AG04449 (cell line): ENCODE measurements at regions not wholly inside any gene's neighbourhood (a gene's known extent, or its start where the extent isn't known, plus 50 kb on each side); places are given as distances from the start of the nearest gene placed in this dataset.
"Not testable (repeated sequence)": the region's sequence is repeated elsewhere in the genome, so short reads cannot be mapped to it uniquely, and the experiment has no call there.

ENCODE experiments used
- CTCF ChIA-PET: fragments of 350-600 bp; formaldehyde crosslinking; extraction: SDS; loops from one replicate; lab custom pipeline; 2021; ENCODE audit warnings: antibody characterized with exemption; lab: Yijun Ruan, JAX
- POLR2A ChIA-PET: fragments of 400-600, 350-600 bp; formaldehyde crosslinking; extraction: SDS; loops from one replicate; lab custom pipeline; 2020; ENCODE audit warnings: antibody characterized with exemption, inconsistent platforms; lab: Yijun Ruan, JAX
- DNase-seq: peaks from one replicate; pipeline ENCODE4 v3.0.0-alpha.2; 2010; ENCODE audit warnings: low read depth, low spot score
- H3K4me3 ChIP-seq: 2 replicates; pipeline ENCODE4 v1.5.1; 2011; ENCODE audit warnings: low read depth, mild to moderate bottlenecking, control low read depth, low read length
- TF ChIP-seq, protein P1 (sequence below): IDR thresholded peaks from one replicate; pipeline ENCODE4 v1.5.1; 2011; ENCODE audit warnings: mild to moderate bottlenecking, moderate library complexity, low read length, control low read depth, inconsistent platforms; ENCODE audit not compliant: insufficient read depth; ENCODE audit errors: missing control alignments

DNA sequence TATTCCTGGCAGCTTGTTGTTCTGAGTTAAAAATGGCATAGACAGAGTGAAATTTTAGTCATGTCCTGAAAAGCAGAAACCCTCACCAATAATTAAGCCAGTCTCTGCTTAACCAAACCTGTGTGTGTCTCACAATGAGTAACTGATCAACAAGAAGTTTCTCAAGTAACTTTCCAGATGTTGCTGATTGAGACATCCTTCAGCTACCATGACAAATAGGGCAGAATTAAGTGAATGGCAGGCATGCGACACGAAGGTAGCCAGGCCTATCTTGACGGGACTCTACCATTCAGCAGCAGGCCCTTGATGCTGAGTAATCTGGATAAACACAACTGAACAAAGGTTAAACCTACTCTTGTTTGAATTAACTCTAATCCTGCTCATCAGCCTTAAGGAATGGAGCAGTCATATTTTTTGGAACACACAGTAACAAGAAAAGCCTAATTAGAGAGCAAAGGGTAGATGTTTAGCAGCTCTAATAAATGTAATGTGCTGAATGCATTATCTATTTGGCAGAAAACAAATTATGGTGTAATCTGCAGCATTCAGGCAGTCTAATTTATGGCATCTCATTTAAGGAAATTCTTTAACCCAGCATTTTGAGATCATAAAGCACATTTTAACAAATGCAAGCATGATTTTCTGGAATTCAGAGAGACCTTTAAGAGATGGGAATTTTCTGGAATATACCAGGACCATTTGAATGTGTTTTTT lies 159.5 kb upstream of the EPHA4 start:
- no peak for DNase-seq
- no peak overlapping the region for H3K4me3 ChIP-seq
- ChIA-PET CTCF (no interaction called here), POLR2A (no interaction called here)
- TF ChIP-seq, protein P1, sequence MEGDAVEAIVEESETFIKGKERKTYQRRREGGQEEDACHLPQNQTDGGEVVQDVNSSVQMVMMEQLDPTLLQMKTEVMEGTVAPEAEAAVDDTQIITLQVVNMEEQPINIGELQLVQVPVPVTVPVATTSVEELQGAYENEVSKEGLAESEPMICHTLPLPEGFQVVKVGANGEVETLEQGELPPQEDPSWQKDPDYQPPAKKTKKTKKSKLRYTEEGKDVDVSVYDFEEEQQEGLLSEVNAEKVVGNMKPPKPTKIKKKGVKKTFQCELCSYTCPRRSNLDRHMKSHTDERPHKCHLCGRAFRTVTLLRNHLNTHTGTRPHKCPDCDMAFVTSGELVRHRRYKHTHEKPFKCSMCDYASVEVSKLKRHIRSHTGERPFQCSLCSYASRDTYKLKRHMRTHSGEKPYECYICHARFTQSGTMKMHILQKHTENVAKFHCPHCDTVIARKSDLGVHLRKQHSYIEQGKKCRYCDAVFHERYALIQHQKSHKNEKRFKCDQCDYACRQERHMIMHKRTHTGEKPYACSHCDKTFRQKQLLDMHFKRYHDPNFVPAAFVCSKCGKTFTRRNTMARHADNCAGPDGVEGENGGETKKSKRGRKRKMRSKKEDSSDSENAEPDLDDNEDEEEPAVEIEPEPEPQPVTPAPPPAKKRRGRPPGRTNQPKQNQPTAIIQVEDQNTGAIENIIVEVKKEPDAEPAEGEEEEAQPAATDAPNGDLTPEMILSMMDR: no peak

DNA sequence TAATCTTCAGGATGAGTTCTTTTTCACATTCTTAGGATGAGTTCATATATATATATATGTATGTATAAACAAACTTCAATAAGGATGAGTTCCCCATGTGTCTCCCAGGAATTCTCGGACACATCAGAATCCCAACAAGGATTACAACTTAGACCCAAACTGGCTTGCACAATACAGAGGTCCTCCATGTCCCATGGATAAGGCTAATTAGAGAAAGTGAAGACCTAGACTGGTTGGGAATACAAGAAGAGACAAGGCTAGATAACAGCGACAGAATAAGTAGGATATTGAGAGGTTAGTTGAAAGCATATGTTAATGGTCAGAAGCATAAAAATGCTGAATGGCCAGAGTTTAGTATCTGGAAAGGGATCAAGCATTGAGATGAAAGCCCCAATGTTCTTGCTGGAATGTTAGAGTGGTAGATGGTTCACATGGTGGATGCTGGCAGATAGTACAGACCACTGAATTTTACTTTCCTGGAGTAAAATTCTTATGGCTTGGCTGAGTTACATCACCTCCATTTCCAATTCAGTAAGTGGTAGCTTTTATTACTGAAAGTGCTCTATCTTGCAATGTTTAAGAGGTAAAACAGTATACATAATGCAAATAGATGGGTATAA lies 154.9 kb upstream of the EPHA4 start:
- TF ChIP-seq, protein P1: no peak
- ChIA-PET CTCF (no interaction called here), POLR2A (no interaction called here)
- no peak for DNase-seq
- no peak overlapping the region for H3K4me3 ChIP-seq

- ChIA-PET CTCF (no interaction called here), POLR2A (no interaction called here)
- H3K4me3 ChIP-seq: no peak overlapping the region
- TF ChIP-seq, protein P1: no peak
- no peak for DNase-seq
Observed at GRCh38 chr2:221724631-221725203, 152.6 kb upstream of the EPHA4 start.

DNA sequence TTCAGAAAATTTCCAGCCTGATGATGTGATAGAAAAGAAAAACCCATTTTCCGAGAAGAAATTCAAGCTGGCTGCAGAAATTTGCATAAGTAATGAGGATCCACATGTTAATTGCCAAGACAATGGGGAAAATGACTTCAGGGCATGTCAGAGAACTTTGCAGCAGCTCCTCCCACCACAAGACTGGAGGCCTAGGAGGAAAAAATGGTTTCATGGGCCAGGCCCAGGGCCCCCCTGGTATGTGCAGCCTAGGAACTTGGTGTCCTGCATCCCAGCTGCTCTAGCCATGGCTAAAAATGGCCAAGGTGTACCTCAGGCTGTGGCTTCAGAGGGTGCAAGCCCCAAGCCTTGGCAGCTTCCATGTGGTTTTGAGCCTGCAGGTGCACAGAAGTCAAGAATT lies 152.0 kb upstream of the EPHA4 start:
- H3K4me3 ChIP-seq, DNase-seq, POLR2A ChIA-PET, CTCF ChIA-PET: not testable (repeated sequence)

- POLR2A ChIA-PET: no interaction called here
- CTCF ChIA-PET: no interaction called here
Observed at GRCh38 chr2:221716426-221717303, 144.6 kb upstream of the EPHA4 start.

GRCh38 chr2:221715523-221716247 lies 143.6 kb upstream of the EPHA4 start:
- ChIA-PET CTCF (no interaction called here), POLR2A (no interaction called here)
- no peak for DNase-seq
- TF ChIP-seq, protein P1: no peak
- no peak overlapping the region for H3K4me3 ChIP-seq

More at GRCh38 chr2:221716426-221717303, 144.6 kb upstream of the EPHA4 start:
- no peak for DNase-seq
- TF ChIP-seq, protein P1: no peak
- H3K4me3 ChIP-seq: no peak overlapping the region
